Lower leg skin (tissue), 3 donors: ENCODE measurements at regions not wholly inside any gene's neighbourhood (a gene's known extent, or its start where the extent isn't known, plus 50 kb on each side); places are given as distances from the start of the nearest gene placed in this dataset.

ENCODE experiments used
- POLR2A ChIP-seq, 2 donors: fragments of 450-650 bp; IDR thresholded peaks; one replicate each; pipeline ENCODE4 v1.6.1; 2016 to 2017; ENCODE audit warnings: antibody characterized with exemption in 2 of 2, mild to moderate bottlenecking in 1 of 2, moderate library complexity in 1 of 2
- TF ChIP-seq, protein P1 (sequence below), 3 donors: fragments of 450-650 bp; IDR thresholded peaks; one replicate each; pipeline ENCODE4 v1.5.1; 2016; ENCODE audit warnings: antibody characterized with exemption in 3 of 3, mild to moderate bottlenecking in 3 of 3, moderate library complexity in 2 of 3

DNA sequence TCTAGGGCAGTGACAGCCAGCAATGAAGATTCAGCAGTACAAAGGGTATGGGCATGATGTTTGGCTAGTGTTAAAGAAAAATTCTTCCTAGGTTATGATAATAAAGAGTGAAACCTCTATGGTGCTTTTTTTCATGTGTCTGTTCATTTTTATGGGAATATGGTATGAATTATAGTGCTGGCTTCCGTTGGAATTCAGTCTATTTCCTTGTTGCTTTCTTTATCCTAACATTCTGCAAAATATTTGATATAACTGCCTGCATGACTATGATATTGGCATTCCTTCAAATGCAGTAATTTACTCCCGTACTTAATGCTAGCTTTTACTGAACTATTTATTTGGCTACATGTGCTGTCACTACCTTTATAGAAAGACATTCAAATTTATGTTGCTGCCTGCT is 57.6 kb upstream of the ATP11B start:
- TF ChIP-seq, protein P1, sequence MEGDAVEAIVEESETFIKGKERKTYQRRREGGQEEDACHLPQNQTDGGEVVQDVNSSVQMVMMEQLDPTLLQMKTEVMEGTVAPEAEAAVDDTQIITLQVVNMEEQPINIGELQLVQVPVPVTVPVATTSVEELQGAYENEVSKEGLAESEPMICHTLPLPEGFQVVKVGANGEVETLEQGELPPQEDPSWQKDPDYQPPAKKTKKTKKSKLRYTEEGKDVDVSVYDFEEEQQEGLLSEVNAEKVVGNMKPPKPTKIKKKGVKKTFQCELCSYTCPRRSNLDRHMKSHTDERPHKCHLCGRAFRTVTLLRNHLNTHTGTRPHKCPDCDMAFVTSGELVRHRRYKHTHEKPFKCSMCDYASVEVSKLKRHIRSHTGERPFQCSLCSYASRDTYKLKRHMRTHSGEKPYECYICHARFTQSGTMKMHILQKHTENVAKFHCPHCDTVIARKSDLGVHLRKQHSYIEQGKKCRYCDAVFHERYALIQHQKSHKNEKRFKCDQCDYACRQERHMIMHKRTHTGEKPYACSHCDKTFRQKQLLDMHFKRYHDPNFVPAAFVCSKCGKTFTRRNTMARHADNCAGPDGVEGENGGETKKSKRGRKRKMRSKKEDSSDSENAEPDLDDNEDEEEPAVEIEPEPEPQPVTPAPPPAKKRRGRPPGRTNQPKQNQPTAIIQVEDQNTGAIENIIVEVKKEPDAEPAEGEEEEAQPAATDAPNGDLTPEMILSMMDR (IDR thresholded peaks at IDR 0.05): no peak
- no peak for TF ChIP-seq POLR2A (IDR thresholded peaks at IDR 0.05)
